Cardiac muscle cell (in vitro differentiated cells and primary cell): ENCODE measurements at regions not wholly inside any gene's neighbourhood (a gene's known extent, or its start where the extent isn't known, plus 50 kb on each side); places are given as distances from the start of the nearest gene placed in this dataset.

Experiments
- DNase-seq, 2 donors: peaks; one replicate each; pipeline versions ENCODE4 v3.0.0 to v3.0.0-alpha.2; 2010 to 2017; ENCODE audit warnings: low read depth in 1 of 2, low spot score in 1 of 2
- H3K27ac ChIP-seq: fragments of 200-600 bp; sonication (generic); 2 replicates; pipeline ENCODE4 v1.5.1; 2016
- H3K27me3 ChIP-seq: fragments of 200-600 bp; sonication (generic); 2 replicates; pipeline ENCODE4 v1.6.0; 2016; ENCODE audit warnings: control low read depth
- H3K36me3 ChIP-seq: fragments of 200-600 bp; sonication (generic); 2 replicates; pipeline ENCODE4 v1.5.1; 2016; ENCODE audit warnings: control low read depth
- H3K4me1 ChIP-seq: fragments of 200-600 bp; sonication (generic); 2 replicates; pipeline ENCODE4 v1.8.1; 2017; ENCODE audit warnings: low read depth, mild to moderate bottlenecking, mixed run types
- H3K4me3 ChIP-seq: fragments of 200-600 bp; sonication (generic); 2 replicates; pipeline ENCODE4 v1.5.1; 2016; ENCODE audit warnings: mild to moderate bottlenecking
- H3K9me3 ChIP-seq: fragments of 200-600 bp; sonication (generic); 2 replicates; pipeline ENCODE4 v1.5.1; 2017; ENCODE audit warnings: low read depth, mild to moderate bottlenecking, control low read depth
- CTCF ChIP-seq: IDR thresholded peaks from 2 replicates; pipeline ENCODE4 v1.5.1; 2012; ENCODE audit warnings: low read depth, mild to moderate bottlenecking, low read length

GRCh38 chr2:221657806-221658205, 85.7 kb upstream of the EPHA4 start:
- no peak for TF ChIP-seq CTCF
- no peak for DNase-seq
- Histone ChIP-seq H3K4me1 (no peaks in the 10 kb centered on the region), H3K9me3 (no peaks in the 10 kb centered on the region), H3K4me3 (no peak overlapping the region), H3K27ac (no peak overlapping the region), H3K36me3 (no peaks in the 10 kb centered on the region), H3K27me3 (no peaks in the 10 kb centered on the region)

GRCh38 chr2:221655300-221655699, 83.2 kb upstream of the EPHA4 start:
- Histone ChIP-seq H3K4me1 (no peaks in the 10 kb centered on the region), H3K9me3 (no peaks in the 10 kb centered on the region), H3K4me3 (no peak overlapping the region), H3K27me3 (no peaks in the 10 kb centered on the region), H3K36me3 (no peaks in the 10 kb centered on the region), H3K27ac (no peak overlapping the region)
- DNase-seq, result no peak
- no peak for TF ChIP-seq CTCF

GRCh38 chr2:221653182-221653581, 81.1 kb upstream of the EPHA4 start:
- Histone ChIP-seq H3K9me3 (no peaks in the 10 kb centered on the region), H3K4me1 (no peaks in the 10 kb centered on the region), H3K36me3 (no peaks in the 10 kb centered on the region), H3K27ac (no peak overlapping the region), H3K4me3 (no peak overlapping the region), H3K27me3 (no peaks in the 10 kb centered on the region)
- TF ChIP-seq CTCF, result no peak
- peak in 1 of 2 donors; percentile 2 for DNase-seq

- Histone ChIP-seq H3K36me3 (no peaks in the 10 kb centered on the region), H3K27me3 (no peaks in the 10 kb centered on the region), H3K4me3 (no peak overlapping the region), H3K4me1 (no peaks in the 10 kb centered on the region), H3K27ac (no peak overlapping the region), H3K9me3 (no peaks in the 10 kb centered on the region)
- DNase-seq, result peak in 1 of 2 donors; percentile 48
- TF ChIP-seq CTCF, result no peak
These were observed 77.1 kb upstream of the EPHA4 start for GRCh38 chr2:221649051-221649775.

GRCh38 chr2:221642447-221642846, 70.3 kb upstream of the EPHA4 start:
- Histone ChIP-seq H3K27me3 (no peaks in the 10 kb centered on the region), H3K36me3 (no peaks in the 10 kb centered on the region), H3K27ac (no peak overlapping the region), H3K4me1 (no peaks in the 10 kb centered on the region), H3K9me3 (no peaks in the 10 kb centered on the region), H3K4me3 (no peak overlapping the region)
- TF ChIP-seq CTCF, result no peak
- no peak for DNase-seq
